ENCODE measurements at regions not wholly inside any gene's neighbourhood (a gene's known extent, or its start where the extent isn't known, plus 50 kb on each side); places are given as distances from the start of the nearest gene placed in this dataset.

- TF ChIP-seq CTCF (IDR thresholded peaks at IDR 0.05; ENCODE audit: low read length) = no peak
- TF ChIP-seq EZH2 (optimal IDR thresholded peaks at IDR 0.05; ENCODE audit: low read depth, low read length) = no peak
Measured at GRCh38 chr6:14462135-14462534, 344.6 kb downstream of the CD83 start.

Measured in MM.1S (cell line).